ENCODE measurements at regions not wholly inside any gene's neighbourhood (a gene's known extent, or its start where the extent isn't known, plus 50 kb on each side); places are given as distances from the start of the nearest gene placed in this dataset.

DNA sequence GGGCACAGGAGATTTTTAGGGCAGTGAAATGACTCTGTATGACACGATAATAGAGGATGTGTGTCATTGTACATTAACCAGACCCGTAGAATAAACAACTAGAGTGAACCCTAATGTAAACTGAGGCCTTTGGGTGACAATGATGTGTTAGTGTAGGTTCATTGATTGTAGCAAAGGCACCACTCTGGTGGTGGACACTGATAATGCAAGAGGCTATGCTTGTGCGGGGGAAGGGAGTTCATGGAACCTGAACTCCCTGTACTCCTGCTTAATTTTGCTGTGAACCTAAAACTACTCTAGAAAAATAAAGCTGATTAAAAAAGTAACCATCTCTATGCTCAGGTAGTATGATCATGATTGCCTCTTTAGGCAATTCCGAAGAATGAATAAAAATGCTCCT lies 96.3 kb upstream of the VIPR2 start:
- TF ChIP-seq POLR2A (IDR thresholded peaks at IDR 0.05): no peak
- TF ChIP-seq, protein P1, sequence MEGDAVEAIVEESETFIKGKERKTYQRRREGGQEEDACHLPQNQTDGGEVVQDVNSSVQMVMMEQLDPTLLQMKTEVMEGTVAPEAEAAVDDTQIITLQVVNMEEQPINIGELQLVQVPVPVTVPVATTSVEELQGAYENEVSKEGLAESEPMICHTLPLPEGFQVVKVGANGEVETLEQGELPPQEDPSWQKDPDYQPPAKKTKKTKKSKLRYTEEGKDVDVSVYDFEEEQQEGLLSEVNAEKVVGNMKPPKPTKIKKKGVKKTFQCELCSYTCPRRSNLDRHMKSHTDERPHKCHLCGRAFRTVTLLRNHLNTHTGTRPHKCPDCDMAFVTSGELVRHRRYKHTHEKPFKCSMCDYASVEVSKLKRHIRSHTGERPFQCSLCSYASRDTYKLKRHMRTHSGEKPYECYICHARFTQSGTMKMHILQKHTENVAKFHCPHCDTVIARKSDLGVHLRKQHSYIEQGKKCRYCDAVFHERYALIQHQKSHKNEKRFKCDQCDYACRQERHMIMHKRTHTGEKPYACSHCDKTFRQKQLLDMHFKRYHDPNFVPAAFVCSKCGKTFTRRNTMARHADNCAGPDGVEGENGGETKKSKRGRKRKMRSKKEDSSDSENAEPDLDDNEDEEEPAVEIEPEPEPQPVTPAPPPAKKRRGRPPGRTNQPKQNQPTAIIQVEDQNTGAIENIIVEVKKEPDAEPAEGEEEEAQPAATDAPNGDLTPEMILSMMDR (IDR thresholded peaks at IDR 0.05): no peak

Measured in esophagus squamous epithelium (tissue), 4 donors.